ENCODE measurements at regions not wholly inside any gene's neighbourhood (a gene's known extent, or its start where the extent isn't known, plus 50 kb on each side); places are given as distances from the start of the nearest gene placed in this dataset.
A peak's percentile ranks its signal among the peaks of the same experiment; 100 is the strongest.

GRCh38 chr13:34696741-34697140 is 245.3 kb upstream of the NBEA start:
- no peak for TF ChIP-seq CTCF (conservative IDR thresholded peaks at IDR 0.05; ENCODE audit: low read depth, low read length)
- no peak for DNase-seq (ENCODE audit: low read depth)
- no peak overlapping the region for H3K4me3 ChIP-seq (ENCODE audit: low read depth, low read length)

- DNase-seq (ENCODE audit: low read depth) = peak; percentile 50
- H3K4me3 ChIP-seq (ENCODE audit: low read depth, low read length) = no peak overlapping the region
- TF ChIP-seq CTCF (conservative IDR thresholded peaks at IDR 0.05; ENCODE audit: low read depth, low read length) = no peak
These were observed 243.1 kb upstream of the NBEA start for GRCh38 chr13:34698945-34699344.

GRCh38 chr13:34700155-34700554 is 241.9 kb upstream of the NBEA start:
- no peak for TF ChIP-seq CTCF (conservative IDR thresholded peaks at IDR 0.05; ENCODE audit: low read depth, low read length)
- no peak for DNase-seq (ENCODE audit: low read depth)
- no peak overlapping the region for H3K4me3 ChIP-seq (ENCODE audit: low read depth, low read length)

- no peak for TF ChIP-seq CTCF (conservative IDR thresholded peaks at IDR 0.05; ENCODE audit: low read depth, low read length)
- no peak for DNase-seq (ENCODE audit: low read depth)
- no peak overlapping the region for H3K4me3 ChIP-seq (ENCODE audit: low read depth, low read length)
These were observed 240.2 kb upstream of the NBEA start for GRCh38 chr13:34701919-34702318.

GRCh38 chr13:34708566-34709313 is 233.3 kb upstream of the NBEA start:
- no peak for DNase-seq (ENCODE audit: low read depth)
- no peak overlapping the region for H3K4me3 ChIP-seq (ENCODE audit: low read depth, low read length)
- TF ChIP-seq CTCF (conservative IDR thresholded peaks at IDR 0.05; ENCODE audit: low read depth, low read length) = no peak

GRCh38 chr13:34719060-34719875 is 222.8 kb upstream of the NBEA start:
- DNase-seq (ENCODE audit: low read depth) = no peak
- H3K4me3 ChIP-seq (ENCODE audit: low read depth, low read length) = no peak overlapping the region
- TF ChIP-seq CTCF (conservative IDR thresholded peaks at IDR 0.05; ENCODE audit: low read depth, low read length) = no peak

Data from choroid plexus epithelial cell (primary cell).